Fibroblast of lung (primary cell): ENCODE measurements at regions not wholly inside any gene's neighbourhood (a gene's known extent, or its start where the extent isn't known, plus 50 kb on each side); places are given as distances from the start of the nearest gene placed in this dataset.

ENCODE experiments used
- CTCF ChIP-seq, 2 donors: IDR thresholded peaks in 1 of 2; conservative IDR thresholded peaks in 1 of 2; 1 replicate in 1 of 2; 2 replicates in 1 of 2; pipeline ENCODE4 v1.5.1; 2011 to 2012; ENCODE audit warnings: low read length in 2 of 2, control low read depth in 1 of 2, inconsistent platforms in 1 of 2, low read depth in 1 of 2, mild to moderate bottlenecking in 1 of 2
- EZH2 ChIP-seq: IDR thresholded peaks from 2 replicates; pipeline ENCODE4 v1.5.1; 2012; ENCODE audit warnings: low read length, control low read depth, mild to moderate bottlenecking; ENCODE audit errors: missing control alignments

- TF ChIP-seq CTCF (conservative IDR thresholded peaks at IDR 0.05 in 1 of 2, IDR thresholded peaks at IDR 0.05 in 1 of 2; ENCODE audit: low read depth in 1 of 2, low read length in 2 of 2), result no peak
- TF ChIP-seq EZH2, result no peak
Measured at GRCh38 chr22:27120036-27120435, 462.6 kb downstream of the MIAT start.
